ENCODE measurements at regions not wholly inside any gene's neighbourhood (a gene's known extent, or its start where the extent isn't known, plus 50 kb on each side); places are given as distances from the start of the nearest gene placed in this dataset.

GRCh38 chr22:48261706-48262105 lies 1499.3 kb downstream of the TBC1D22A start:
- Histone ChIP-seq H3K4me1 (ENCODE audit: control insufficient read depth, insufficient read depth, low read length, poor library complexity, severe bottlenecking) (no peaks in the 10 kb centered on the region), H3K4me3 (ENCODE audit: insufficient read depth, low read depth, low read length, poor library complexity, severe bottlenecking) (no peak overlapping the region), H3K36me3 (ENCODE audit: control insufficient read depth, insufficient read depth, low read length) (no peaks in the 10 kb centered on the region), H3K27me3 (replicated peaks; ENCODE audit: control insufficient read depth, insufficient read depth, low read length, poor library complexity, severe bottlenecking) (no peaks in the 10 kb centered on the region), H3K27ac (ENCODE audit: insufficient read depth, low read length, poor library complexity, severe bottlenecking) (no peak overlapping the region), H3K9me3 (ENCODE audit: control insufficient read depth, low read length) (no peaks in the 10 kb centered on the region)
- DNase-seq: no peak

GRCh38 chr22:48261048-48261621 lies 1498.7 kb downstream of the TBC1D22A start:
- no peaks in the 10 kb centered on the region for H3K9me3 ChIP-seq (ENCODE audit: control insufficient read depth, low read length)
- no peak overlapping the region for H3K27ac ChIP-seq (ENCODE audit: insufficient read depth, low read length, poor library complexity, severe bottlenecking)
- no peaks in the 10 kb centered on the region for H3K27me3 ChIP-seq (replicated peaks; ENCODE audit: control insufficient read depth, insufficient read depth, low read length, poor library complexity, severe bottlenecking)
- no peaks in the 10 kb centered on the region for H3K36me3 ChIP-seq (ENCODE audit: control insufficient read depth, insufficient read depth, low read length)
- H3K4me3 ChIP-seq (ENCODE audit: insufficient read depth, low read depth, low read length, poor library complexity, severe bottlenecking): no peak overlapping the region
- DNase-seq: no peak
- H3K4me1 ChIP-seq (ENCODE audit: control insufficient read depth, insufficient read depth, low read length, poor library complexity, severe bottlenecking): no peaks in the 10 kb centered on the region

GRCh38 chr22:48259991-48260670 lies 1497.7 kb downstream of the TBC1D22A start:
- Histone ChIP-seq H3K4me3 (ENCODE audit: insufficient read depth, low read depth, low read length, poor library complexity, severe bottlenecking) (no peak overlapping the region), H3K9me3 (ENCODE audit: control insufficient read depth, low read length) (no peaks in the 10 kb centered on the region)

GRCh38 chr22:48258811-48259210 lies 1496.4 kb downstream of the TBC1D22A start:
- no peaks in the 10 kb centered on the region for H3K4me1 ChIP-seq (ENCODE audit: control insufficient read depth, insufficient read depth, low read length, poor library complexity, severe bottlenecking)
- no peaks in the 10 kb centered on the region for H3K9me3 ChIP-seq (ENCODE audit: control insufficient read depth, low read length)
- no peak for DNase-seq
- no peak overlapping the region for H3K27ac ChIP-seq (ENCODE audit: insufficient read depth, low read length, poor library complexity, severe bottlenecking)
- no peaks in the 10 kb centered on the region for H3K36me3 ChIP-seq (ENCODE audit: control insufficient read depth, insufficient read depth, low read length)
- peaks cover 2% of the 10 kb centered on the region for H3K27me3 ChIP-seq (replicated peaks; ENCODE audit: control insufficient read depth, insufficient read depth, low read length, poor library complexity, severe bottlenecking)
- no peak overlapping the region for H3K4me3 ChIP-seq (ENCODE audit: insufficient read depth, low read depth, low read length, poor library complexity, severe bottlenecking)

More at GRCh38 chr22:48259991-48260670, 1497.7 kb downstream of the TBC1D22A start:
- Histone ChIP-seq H3K36me3 (ENCODE audit: control insufficient read depth, insufficient read depth, low read length) (no peaks in the 10 kb centered on the region), H3K27me3 (replicated peaks; ENCODE audit: control insufficient read depth, insufficient read depth, low read length, poor library complexity, severe bottlenecking) (no peaks in the 10 kb centered on the region), H3K27ac (ENCODE audit: insufficient read depth, low read length, poor library complexity, severe bottlenecking) (no peak overlapping the region), H3K4me1 (ENCODE audit: control insufficient read depth, insufficient read depth, low read length, poor library complexity, severe bottlenecking) (no peaks in the 10 kb centered on the region)
- DNase-seq: no peak

GRCh38 chr22:48258064-48258701 lies 1495.7 kb downstream of the TBC1D22A start:
- Histone ChIP-seq H3K4me3 (ENCODE audit: insufficient read depth, low read depth, low read length, poor library complexity, severe bottlenecking) (no peak overlapping the region), H3K27me3 (replicated peaks; ENCODE audit: control insufficient read depth, insufficient read depth, low read length, poor library complexity, severe bottlenecking) (peaks cover 5% of the 10 kb centered on the region), H3K4me1 (ENCODE audit: control insufficient read depth, insufficient read depth, low read length, poor library complexity, severe bottlenecking) (no peaks in the 10 kb centered on the region), H3K9me3 (ENCODE audit: control insufficient read depth, low read length) (no peaks in the 10 kb centered on the region), H3K36me3 (ENCODE audit: control insufficient read depth, insufficient read depth, low read length) (no peaks in the 10 kb centered on the region), H3K27ac (ENCODE audit: insufficient read depth, low read length, poor library complexity, severe bottlenecking) (no peak overlapping the region)
- no peak for DNase-seq

GRCh38 chr22:48257685-48258055 lies 1495.2 kb downstream of the TBC1D22A start:
- Histone ChIP-seq H3K4me3 (ENCODE audit: insufficient read depth, low read depth, low read length, poor library complexity, severe bottlenecking) (no peak overlapping the region), H3K27me3 (replicated peaks; ENCODE audit: control insufficient read depth, insufficient read depth, low read length, poor library complexity, severe bottlenecking) (peaks cover 5% of the 10 kb centered on the region), H3K9me3 (ENCODE audit: control insufficient read depth, low read length) (no peaks in the 10 kb centered on the region), H3K36me3 (ENCODE audit: control insufficient read depth, insufficient read depth, low read length) (no peaks in the 10 kb centered on the region), H3K4me1 (ENCODE audit: control insufficient read depth, insufficient read depth, low read length, poor library complexity, severe bottlenecking) (no peaks in the 10 kb centered on the region), H3K27ac (ENCODE audit: insufficient read depth, low read length, poor library complexity, severe bottlenecking) (no peak overlapping the region)
- no peak for DNase-seq

GRCh38 chr22:48256776-48257684 lies 1494.6 kb downstream of the TBC1D22A start:
- H3K36me3 ChIP-seq (ENCODE audit: control insufficient read depth, insufficient read depth, low read length): no peaks in the 10 kb centered on the region
- DNase-seq: no peak
- H3K9me3 ChIP-seq (ENCODE audit: control insufficient read depth, low read length): no peaks in the 10 kb centered on the region
- no peak overlapping the region for H3K27ac ChIP-seq (ENCODE audit: insufficient read depth, low read length, poor library complexity, severe bottlenecking)
- H3K4me3 ChIP-seq (ENCODE audit: insufficient read depth, low read depth, low read length, poor library complexity, severe bottlenecking): no peak overlapping the region
- peaks cover 5% of the 10 kb centered on the region for H3K27me3 ChIP-seq (replicated peaks; ENCODE audit: control insufficient read depth, insufficient read depth, low read length, poor library complexity, severe bottlenecking)
- H3K4me1 ChIP-seq (ENCODE audit: control insufficient read depth, insufficient read depth, low read length, poor library complexity, severe bottlenecking): no peaks in the 10 kb centered on the region

- Histone ChIP-seq H3K36me3 (ENCODE audit: control insufficient read depth, insufficient read depth, low read length) (no peaks in the 10 kb centered on the region), H3K4me3 (ENCODE audit: insufficient read depth, low read depth, low read length, poor library complexity, severe bottlenecking) (no peak overlapping the region), H3K27ac (ENCODE audit: insufficient read depth, low read length, poor library complexity, severe bottlenecking) (no peak overlapping the region), H3K27me3 (replicated peaks; ENCODE audit: control insufficient read depth, insufficient read depth, low read length, poor library complexity, severe bottlenecking) (peaks cover 5% of the 10 kb centered on the region), H3K4me1 (ENCODE audit: control insufficient read depth, insufficient read depth, low read length, poor library complexity, severe bottlenecking) (no peaks in the 10 kb centered on the region), H3K9me3 (ENCODE audit: control insufficient read depth, low read length) (no peaks in the 10 kb centered on the region)
- no peak for DNase-seq
Observed at GRCh38 chr22:48256041-48256739, 1493.7 kb downstream of the TBC1D22A start.

GRCh38 chr22:48254311-48254873 lies 1491.9 kb downstream of the TBC1D22A start:
- Histone ChIP-seq H3K4me1 (ENCODE audit: control insufficient read depth, insufficient read depth, low read length, poor library complexity, severe bottlenecking) (no peaks in the 10 kb centered on the region), H3K27me3 (replicated peaks; ENCODE audit: control insufficient read depth, insufficient read depth, low read length, poor library complexity, severe bottlenecking) (peaks cover 5% of the 10 kb centered on the region), H3K4me3 (ENCODE audit: insufficient read depth, low read depth, low read length, poor library complexity, severe bottlenecking) (no peak overlapping the region), H3K27ac (ENCODE audit: insufficient read depth, low read length, poor library complexity, severe bottlenecking) (no peak overlapping the region), H3K36me3 (ENCODE audit: control insufficient read depth, insufficient read depth, low read length) (no peaks in the 10 kb centered on the region), H3K9me3 (ENCODE audit: control insufficient read depth, low read length) (no peaks in the 10 kb centered on the region)
- DNase-seq: no peak
